Epithelial cell of esophagus (primary cell): ENCODE measurements at regions not wholly inside any gene's neighbourhood (a gene's known extent, or its start where the extent isn't known, plus 50 kb on each side); places are given as distances from the start of the nearest gene placed in this dataset.
A peak's percentile ranks its signal among the peaks of the same experiment; 100 is the strongest.

ENCODE experiments used
- DNase-seq: peaks from one replicate; pipeline ENCODE4 v3.0.0; 2010; ENCODE audit warnings: low read depth
- H3K4me3 ChIP-seq: 2 replicates; pipeline ENCODE4 v1.5.1; 2011; ENCODE audit warnings: mild to moderate bottlenecking, low read length, control low read depth
- CTCF ChIP-seq: IDR thresholded peaks from 2 replicates; pipeline ENCODE4 v1.5.1; 2011; ENCODE audit warnings: low read depth, mild to moderate bottlenecking, low read length, control low read depth, inconsistent platforms; ENCODE audit not compliant: insufficient read depth; ENCODE audit errors: missing control alignments

- peak; percentile 95 for TF ChIP-seq CTCF
- peak; percentile 74 for DNase-seq
- no peak overlapping the region for H3K4me3 ChIP-seq
Measured at GRCh38 chr2:102975996-102976975, 214.5 kb downstream of the TMEM182 start.

- no peak for DNase-seq
- TF ChIP-seq CTCF: no peak
- H3K4me3 ChIP-seq: no peak overlapping the region
Measured at GRCh38 chr2:102977426-102978090, 215.7 kb downstream of the TMEM182 start.

GRCh38 chr2:102978091-102978490 lies 216.3 kb downstream of the TMEM182 start:
- no peak for TF ChIP-seq CTCF
- no peak overlapping the region for H3K4me3 ChIP-seq
- no peak for DNase-seq

- no peak overlapping the region for H3K4me3 ChIP-seq
- no peak for TF ChIP-seq CTCF
- DNase-seq: no peak
Measured at GRCh38 chr2:102979429-102979828, 217.6 kb downstream of the TMEM182 start.

GRCh38 chr2:102983786-102984185 lies 222.0 kb downstream of the TMEM182 start:
- no peak for TF ChIP-seq CTCF
- DNase-seq: peak; percentile 58
- no peak overlapping the region for H3K4me3 ChIP-seq

GRCh38 chr2:102986826-102987490 lies 225.1 kb downstream of the TMEM182 start:
- no peak for TF ChIP-seq CTCF
- no peak for DNase-seq
- no peak overlapping the region for H3K4me3 ChIP-seq
